ENCODE measurements at regions not wholly inside any gene's neighbourhood (a gene's known extent, or its start where the extent isn't known, plus 50 kb on each side); places are given as distances from the start of the nearest gene placed in this dataset.

GRCh38 chr12:128103152-128103551 lies 163.8 kb upstream of the TMEM132C start (continued):
- TF ChIP-seq, protein P1, sequence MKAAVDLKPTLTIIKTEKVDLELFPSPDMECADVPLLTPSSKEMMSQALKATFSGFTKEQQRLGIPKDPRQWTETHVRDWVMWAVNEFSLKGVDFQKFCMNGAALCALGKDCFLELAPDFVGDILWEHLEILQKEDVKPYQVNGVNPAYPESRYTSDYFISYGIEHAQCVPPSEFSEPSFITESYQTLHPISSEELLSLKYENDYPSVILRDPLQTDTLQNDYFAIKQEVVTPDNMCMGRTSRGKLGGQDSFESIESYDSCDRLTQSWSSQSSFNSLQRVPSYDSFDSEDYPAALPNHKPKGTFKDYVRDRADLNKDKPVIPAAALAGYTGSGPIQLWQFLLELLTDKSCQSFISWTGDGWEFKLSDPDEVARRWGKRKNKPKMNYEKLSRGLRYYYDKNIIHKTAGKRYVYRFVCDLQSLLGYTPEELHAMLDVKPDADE (IDR thresholded peaks at IDR 0.05): no peak
- TF ChIP-seq EZH2phosphoT487 (IDR thresholded peaks at IDR 0.05; ENCODE audit: unreplicated experiment) (no peak), CREB1 (CRISPR knock-in tag; IDR thresholded peaks at IDR 0.05; ENCODE audit: low read depth) (no peak), ZNF114 (CRISPR knock-in tag; IDR thresholded peaks at IDR 0.05) (no peak), ZNF331 (CRISPR knock-in tag; IDR thresholded peaks at IDR 0.05; ENCODE audit: low read depth) (no peak), STAT1 (IDR thresholded peaks at IDR 0.05; ENCODE audit: unreplicated experiment) (no peak)
- TF ChIP-seq, protein P2, sequence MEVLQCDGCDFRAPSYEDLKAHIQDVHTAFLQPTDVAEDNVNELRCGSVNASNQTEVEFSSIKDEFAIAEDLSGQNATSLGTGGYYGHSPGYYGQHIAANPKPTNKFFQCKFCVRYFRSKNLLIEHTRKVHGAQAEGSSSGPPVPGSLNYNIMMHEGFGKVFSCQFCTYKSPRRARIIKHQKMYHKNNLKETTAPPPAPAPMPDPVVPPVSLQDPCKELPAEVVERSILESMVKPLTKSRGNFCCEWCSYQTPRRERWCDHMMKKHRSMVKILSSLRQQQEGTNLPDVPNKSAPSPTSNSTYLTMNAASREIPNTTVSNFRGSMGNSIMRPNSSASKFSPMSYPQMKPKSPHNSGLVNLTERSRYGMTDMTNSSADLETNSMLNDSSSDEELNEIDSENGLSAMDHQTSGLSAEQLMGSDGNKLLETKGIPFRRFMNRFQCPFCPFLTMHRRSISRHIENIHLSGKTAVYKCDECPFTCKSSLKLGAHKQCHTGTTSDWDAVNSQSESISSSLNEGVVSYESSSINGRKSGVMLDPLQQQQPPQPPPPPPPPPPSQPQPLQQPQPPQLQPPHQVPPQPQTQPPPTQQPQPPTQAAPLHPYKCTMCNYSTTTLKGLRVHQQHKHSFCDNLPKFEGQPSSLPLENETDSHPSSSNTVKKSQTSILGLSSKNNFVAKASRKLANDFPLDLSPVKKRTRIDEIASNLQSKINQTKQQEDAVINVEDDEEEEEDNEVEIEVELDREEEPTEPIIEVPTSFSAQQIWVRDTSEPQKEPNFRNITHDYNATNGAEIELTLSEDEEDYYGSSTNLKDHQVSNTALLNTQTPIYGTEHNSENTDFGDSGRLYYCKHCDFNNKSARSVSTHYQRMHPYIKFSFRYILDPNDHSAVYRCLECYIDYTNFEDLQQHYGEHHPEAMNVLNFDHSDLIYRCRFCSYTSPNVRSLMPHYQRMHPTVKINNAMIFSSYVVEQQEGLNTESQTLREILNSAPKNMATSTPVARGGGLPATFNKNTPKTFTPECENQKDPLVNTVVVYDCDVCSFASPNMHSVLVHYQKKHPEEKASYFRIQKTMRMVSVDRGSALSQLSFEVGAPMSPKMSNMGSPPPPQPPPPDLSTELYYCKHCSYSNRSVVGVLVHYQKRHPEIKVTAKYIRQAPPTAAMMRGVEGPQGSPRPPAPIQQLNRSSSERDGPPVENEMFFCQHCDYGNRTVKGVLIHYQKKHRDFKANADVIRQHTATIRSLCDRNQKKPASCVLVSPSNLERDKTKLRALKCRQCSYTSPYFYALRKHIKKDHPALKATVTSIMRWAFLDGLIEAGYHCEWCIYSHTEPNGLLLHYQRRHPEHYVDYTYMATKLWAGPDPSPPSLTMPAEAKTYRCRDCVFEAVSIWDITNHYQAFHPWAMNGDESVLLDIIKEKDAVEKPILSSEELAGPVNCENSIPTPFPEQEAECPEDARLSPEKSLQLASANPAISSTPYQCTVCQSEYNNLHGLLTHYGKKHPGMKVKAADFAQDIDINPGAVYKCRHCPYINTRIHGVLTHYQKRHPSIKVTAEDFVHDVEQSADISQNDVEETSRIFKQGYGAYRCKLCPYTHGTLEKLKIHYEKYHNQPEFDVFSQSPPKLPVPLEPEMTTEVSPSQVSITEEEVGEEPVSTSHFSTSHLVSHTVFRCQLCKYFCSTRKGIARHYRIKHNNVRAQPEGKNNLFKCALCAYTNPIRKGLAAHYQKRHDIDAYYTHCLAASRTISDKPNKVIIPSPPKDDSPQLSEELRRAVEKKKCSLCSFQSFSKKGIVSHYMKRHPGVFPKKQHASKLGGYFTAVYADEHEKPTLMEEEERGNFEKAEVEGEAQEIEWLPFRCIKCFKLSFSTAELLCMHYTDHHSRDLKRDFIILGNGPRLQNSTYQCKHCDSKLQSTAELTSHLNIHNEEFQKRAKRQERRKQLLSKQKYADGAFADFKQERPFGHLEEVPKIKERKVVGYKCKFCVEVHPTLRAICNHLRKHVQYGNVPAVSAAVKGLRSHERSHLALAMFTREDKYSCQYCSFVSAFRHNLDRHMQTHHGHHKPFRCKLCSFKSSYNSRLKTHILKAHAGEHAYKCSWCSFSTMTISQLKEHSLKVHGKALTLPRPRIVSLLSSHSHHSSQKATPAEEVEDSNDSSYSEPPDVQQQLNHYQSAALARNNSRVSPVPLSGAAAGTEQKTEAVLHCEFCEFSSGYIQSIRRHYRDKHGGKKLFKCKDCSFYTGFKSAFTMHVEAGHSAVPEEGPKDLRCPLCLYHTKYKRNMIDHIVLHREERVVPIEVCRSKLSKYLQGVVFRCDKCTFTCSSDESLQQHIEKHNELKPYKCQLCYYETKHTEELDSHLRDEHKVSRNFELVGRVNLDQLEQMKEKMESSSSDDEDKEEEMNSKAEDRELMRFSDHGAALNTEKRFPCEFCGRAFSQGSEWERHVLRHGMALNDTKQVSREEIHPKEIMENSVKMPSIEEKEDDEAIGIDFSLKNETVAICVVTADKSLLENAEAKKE (CRISPR knock-in tag; IDR thresholded peaks at IDR 0.05): no peak

GRCh38 chr12:128109236-128109635 lies 157.7 kb upstream of the TMEM132C start:
- Histone ChIP-seq H3K27me3 (ENCODE audit: insufficient read depth) (no peaks in the 10 kb centered on the region), H3K4me2 (no peak overlapping the region), H2AFZ (no peak overlapping the region), H3K4me3 (no peak overlapping the region), H3K9me2 (ENCODE audit: insufficient read depth) (no peaks in the 10 kb centered on the region), H3K79me2 (replicated peaks; ENCODE audit: insufficient read depth) (no peaks in the 10 kb centered on the region), H3K36me3 (ENCODE audit: insufficient read depth) (0 out of 2 replicates have a peak, but pooled peaks cover 5% of the 10 kb centered on the region), H3K27ac (ENCODE audit: low read depth) (no peak overlapping the region), H3F3A (replicated peaks; ENCODE audit: low read depth) (no peaks in the 10 kb centered on the region), H4K20me1 (replicated peaks; ENCODE audit: insufficient read depth) (no peaks in the 10 kb centered on the region), H3K4me1 (ENCODE audit: insufficient read depth) (no peaks in the 10 kb centered on the region)
- Mint-ChIP-seq H3K27ac (no peak overlapping the region), H3K4me1 (no peaks in the 10 kb centered on the region), H3K27me3 (ENCODE audit: insufficient read depth, low read depth, poor library complexity) (no peaks in the 10 kb centered on the region), H3K9me3 (peaks cover 77% of the 10 kb centered on the region), H3K4me3 (no peak overlapping the region), H3K36me3 (ENCODE audit: low read depth) (peaks cover 21% of the 10 kb centered on the region)
- DNase-seq (ENCODE audit: low spot score): no peak
- no peak for ATAC-seq
- TF ChIP-seq JUNB (IDR thresholded peaks at IDR 0.05; ENCODE audit: unreplicated experiment): no peak
- no peak for TF ChIP-seq EZH2 (IDR thresholded peaks at IDR 0.05; ENCODE audit: low read depth, unreplicated experiment)
- TF ChIP-seq CREB1 (CRISPR knock-in tag; IDR thresholded peaks at IDR 0.05; ENCODE audit: low read depth): no peak
- no peak for TF ChIP-seq STAT1 (IDR thresholded peaks at IDR 0.05; ENCODE audit: unreplicated experiment)
- TF ChIP-seq, protein P1 (IDR thresholded peaks at IDR 0.05): no peak
- TF ChIP-seq REST (IDR thresholded peaks at IDR 0.05; ENCODE audit: unreplicated experiment): no peak
- no peak for TF ChIP-seq EZH2phosphoT487 (IDR thresholded peaks at IDR 0.05; ENCODE audit: unreplicated experiment)
- no peak for TF ChIP-seq ZNF114 (CRISPR knock-in tag; IDR thresholded peaks at IDR 0.05)
